Skeletal muscle satellite cell (primary cell): ENCODE measurements at regions not wholly inside any gene's neighbourhood (a gene's known extent, or its start where the extent isn't known, plus 50 kb on each side); places are given as distances from the start of the nearest gene placed in this dataset. TPM values are rescaled to one million over a fixed set of nuclear protein-coding genes. Genes with fewer than 3 reads are reported as not detected.

Source experiments
- H3K27me3 ChIP-seq: 2 replicates; pipeline ENCODE4 v1.7.0; 2013; ENCODE audit warnings: low read length; ENCODE audit not compliant: control insufficient read depth, insufficient read depth
- H3K36me3 ChIP-seq: 2 replicates; pipeline ENCODE4 v1.7.0; 2013; ENCODE audit warnings: mild to moderate bottlenecking, control low read depth, low read length; ENCODE audit not compliant: insufficient read depth
- H3K4me1 ChIP-seq: 2 replicates; pipeline ENCODE4 v1.7.0; 2013; ENCODE audit warnings: low read length; ENCODE audit not compliant: control insufficient read depth, insufficient read depth
- H3K4me2 ChIP-seq: 2 replicates; pipeline ENCODE4 v1.7.0; 2013; ENCODE audit warnings: mild to moderate bottlenecking, low read length
- H3K4me3 ChIP-seq: 2 replicates; pipeline ENCODE4 v1.7.0; 2013; ENCODE audit warnings: low read length
- H3K9ac ChIP-seq: 2 replicates; pipeline ENCODE4 v1.7.0; 2013; ENCODE audit warnings: mild to moderate bottlenecking, low read depth, low read length, moderate library complexity
- H3K9me3 ChIP-seq: replicated peaks from 2 replicates; pipeline ENCODE4 v1.7.0; 2013; ENCODE audit warnings: mild to moderate bottlenecking, control low read depth, low read length
- small RNA-seq: library from RNA; depleted of rRNA; stranded (forward); fragments of <200 nt; gene quantifications from one replicate; pipeline ENCODE3, GENCODE V24; 2012

DNA sequence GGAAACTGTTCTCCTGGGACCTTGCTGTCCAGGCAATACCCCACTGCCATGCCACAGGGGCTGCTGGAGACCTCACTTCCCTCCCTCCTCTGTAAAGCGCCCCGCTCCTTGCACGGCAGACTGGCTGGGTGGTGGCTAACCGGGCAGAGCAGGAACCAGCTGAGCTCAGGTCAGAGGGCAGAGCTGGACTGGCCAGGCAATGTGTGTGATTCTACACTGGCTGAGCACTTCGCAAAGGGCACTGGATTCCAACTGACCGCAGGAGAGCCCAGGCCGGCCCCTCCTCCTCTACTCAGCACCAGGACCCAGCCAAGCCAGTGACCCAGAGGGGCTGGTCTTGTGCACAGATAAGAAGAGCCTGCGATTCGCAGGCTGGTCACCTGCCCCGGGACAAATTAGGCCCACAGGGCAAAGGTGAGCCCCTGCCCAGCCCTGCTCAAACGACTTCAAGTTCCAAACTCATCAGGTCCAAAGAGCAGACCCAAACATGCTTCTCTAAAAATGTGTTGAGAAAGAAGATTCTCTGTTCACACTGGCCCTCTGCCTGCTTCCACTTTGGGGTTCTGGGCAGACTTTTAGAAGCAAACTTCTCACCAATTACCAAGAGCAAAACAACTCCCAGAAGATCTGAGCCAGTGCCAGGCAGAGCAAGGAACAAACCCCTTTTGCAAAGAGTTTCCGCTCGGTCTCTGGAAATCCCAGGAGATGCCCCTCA is 54.9 kb upstream of the DIO3 start:
- Histone ChIP-seq H3K27me3 (peaks cover 73% of the 10 kb centered on the region), H3K4me3 (no peak overlapping the region), H3K4me1 (no peaks in the 10 kb centered on the region), H3K9me3 (no peaks in the 10 kb centered on the region), H3K36me3 (no peaks in the 10 kb centered on the region), H3K4me2 (no peak overlapping the region), H3K9ac (no peak overlapping the region)

GRCh38 chr14:101506926-101507835 is 54.1 kb upstream of the DIO3 start:
- Histone ChIP-seq H3K9ac (no peak overlapping the region), H3K4me1 (no peaks in the 10 kb centered on the region), H3K36me3 (no peaks in the 10 kb centered on the region), H3K9me3 (no peaks in the 10 kb centered on the region), H3K4me2 (no peak overlapping the region), H3K27me3 (peaks cover 70% of the 10 kb centered on the region), H3K4me3 (no peak overlapping the region)

GRCh38 chr14:101507836-101508150 is 53.5 kb upstream of the DIO3 start:
- H3K4me1 ChIP-seq = no peaks in the 10 kb centered on the region
- no peak overlapping the region for H3K4me2 ChIP-seq
- no peak overlapping the region for H3K9ac ChIP-seq
- no peak overlapping the region for H3K4me3 ChIP-seq
- H3K9me3 ChIP-seq = no peaks in the 10 kb centered on the region
- peaks cover 69% of the 10 kb centered on the region for H3K27me3 ChIP-seq
- H3K36me3 ChIP-seq = no peaks in the 10 kb centered on the region

- no peaks in the 10 kb centered on the region for H3K4me1 ChIP-seq
- no peak overlapping the region for H3K4me2 ChIP-seq
- no peaks in the 10 kb centered on the region for H3K9me3 ChIP-seq
- no peak overlapping the region for H3K4me3 ChIP-seq
- no peaks in the 10 kb centered on the region for H3K36me3 ChIP-seq
- peaks cover 65% of the 10 kb centered on the region for H3K27me3 ChIP-seq
- no peak overlapping the region for H3K9ac ChIP-seq
These were observed 52.9 kb upstream of the DIO3 start for GRCh38 chr14:101508196-101508947.

GRCh38 chr14:101508948-101509729 is 52.2 kb upstream of the DIO3 start:
- H3K9me3 ChIP-seq = no peaks in the 10 kb centered on the region
- peaks cover 65% of the 10 kb centered on the region for H3K27me3 ChIP-seq
- no peak overlapping the region for H3K9ac ChIP-seq
- no peaks in the 10 kb centered on the region for H3K36me3 ChIP-seq
- no peak overlapping the region for H3K4me2 ChIP-seq
- H3K4me1 ChIP-seq = no peaks in the 10 kb centered on the region
- H3K4me3 ChIP-seq = no peak overlapping the region

DNA sequence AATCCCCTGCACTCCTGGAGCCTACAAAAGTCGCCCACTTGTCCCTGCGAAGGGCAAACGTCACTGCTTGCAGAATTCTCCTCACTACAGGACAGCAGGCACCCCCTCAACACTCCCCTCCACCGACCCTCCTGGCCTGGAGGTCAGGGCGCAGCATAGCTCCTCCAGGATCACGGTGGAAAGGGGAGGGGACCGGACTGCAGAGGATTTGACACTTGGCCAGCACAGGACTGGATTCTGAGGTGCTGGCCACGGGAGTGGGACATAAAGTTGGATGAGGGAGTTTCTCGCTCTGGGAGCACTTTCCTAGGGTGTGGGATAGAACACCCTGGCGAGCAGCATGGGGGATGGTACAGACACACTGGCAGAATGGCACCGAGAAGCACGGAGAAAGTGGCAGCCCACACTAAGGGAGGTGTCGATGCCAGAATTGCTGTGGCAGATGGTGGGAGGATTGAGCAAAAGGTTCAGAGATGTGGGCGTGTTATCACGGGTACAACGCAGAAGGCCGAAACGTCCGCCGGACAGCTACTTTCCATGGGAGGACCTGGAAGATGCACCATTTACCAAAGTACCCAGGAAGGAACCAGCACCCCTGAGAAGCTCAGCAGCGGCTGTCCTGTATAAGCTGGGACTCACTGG is 51.4 kb upstream of the DIO3 start:
- no peaks in the 10 kb centered on the region for H3K9me3 ChIP-seq
- no peak overlapping the region for H3K4me2 ChIP-seq
- no peaks in the 10 kb centered on the region for H3K36me3 ChIP-seq
- H3K9ac ChIP-seq = no peak overlapping the region
- H3K4me3 ChIP-seq = no peak overlapping the region
- peaks cover 60% of the 10 kb centered on the region for H3K27me3 ChIP-seq
- H3K4me1 ChIP-seq = no peaks in the 10 kb centered on the region

DNA sequence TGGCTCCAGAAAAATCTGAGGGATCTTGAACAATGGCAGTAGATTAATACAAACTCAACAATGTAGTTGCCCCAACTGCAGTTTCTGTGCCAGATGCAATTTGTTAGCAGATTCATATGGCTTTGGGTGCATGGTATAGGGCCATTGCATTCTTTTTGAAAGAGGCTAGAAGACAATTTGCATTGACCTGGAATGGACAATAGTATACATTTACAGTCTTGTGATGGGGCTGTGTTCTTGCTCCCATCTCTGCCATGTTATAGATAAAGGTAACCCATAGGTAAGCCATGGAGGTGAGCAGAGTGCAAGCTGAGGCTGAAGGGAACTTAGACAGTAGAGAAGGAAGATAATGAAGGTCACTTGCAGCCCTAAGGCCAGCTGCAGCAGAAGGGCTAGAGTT is 50.1 kb upstream of the DIO3 start:
- H3K27me3 ChIP-seq = peaks cover 49% of the 10 kb centered on the region
- H3K9ac ChIP-seq = no peak overlapping the region
- H3K9me3 ChIP-seq = no peaks in the 10 kb centered on the region
- H3K36me3 ChIP-seq = no peaks in the 10 kb centered on the region
- no peak overlapping the region for H3K4me2 ChIP-seq
- no peaks in the 10 kb centered on the region for H3K4me1 ChIP-seq
- no peak overlapping the region for H3K4me3 ChIP-seq

Small RNA genes lying in the stretch of these regions (small RNA-seq; reads per million reads assigned to genes)
- 10.3 reads per million, percentile 91 among the genes with 10 or more reads in this experiment for gene MIR1185-1
- 2.2 reads per million, percentile 68 among the genes with 10 or more reads in this experiment for gene MIR1185-2
- gene MIR1193 = not detected
- not detected for gene MIR1197
- gene MIR134 = 24.7 reads per million, percentile 94 among the genes with 10 or more reads in this experiment
- 111 reads per million, percentile 97 among the genes with 10 or more reads in this experiment for gene MIR154
- 7.3 reads per million, percentile 89 among the genes with 10 or more reads in this experiment for gene MIR299
- not detected for gene MIR300
- gene MIR323A = 14.9 reads per million, percentile 93 among the genes with 10 or more reads in this experiment
- 2.1 reads per million, percentile 67 among the genes with 10 or more reads in this experiment for gene MIR323B
- gene MIR329-1 = not detected
- not detected for gene MIR329-2
- 78.0 reads per million, percentile 97 among the genes with 10 or more reads in this experiment for gene MIR369
- 2.7 reads per million, percentile 74 among the genes with 10 or more reads in this experiment for gene MIR377
- gene MIR379 = 36.8 reads per million, percentile 95 among the genes with 10 or more reads in this experiment
- 7.6 reads per million, percentile 89 among the genes with 10 or more reads in this experiment for gene MIR380
- gene MIR381 = 84.1 reads per million, percentile 97 among the genes with 10 or more reads in this experiment
- gene MIR409 = 172 reads per million, percentile 97 among the genes with 10 or more reads in this experiment
- 639 reads per million, percentile 99 among the genes with 10 or more reads in this experiment for gene MIR411
- 3.0 reads per million, percentile 77 among the genes with 10 or more reads in this experiment for gene MIR412
- gene MIR485 = 3.7 reads per million, percentile 81 among the genes with 10 or more reads in this experiment
- 16.2 reads per million, percentile 93 among the genes with 10 or more reads in this experiment for gene MIR487A
- 18.8 reads per million, percentile 93 among the genes with 10 or more reads in this experiment for gene MIR487B
- gene MIR494 = 111 reads per million, percentile 97 among the genes with 10 or more reads in this experiment
- gene MIR495 = 8.0 reads per million, percentile 89 among the genes with 10 or more reads in this experiment
- 6.9 reads per million, percentile 88 among the genes with 10 or more reads in this experiment for gene MIR496
- gene MIR539 = 0.98 reads per million, percentile 29 among the genes with 10 or more reads in this experiment
- 0.35 reads per million for gene MIR541
- gene MIR543 = 70.5 reads per million, percentile 96 among the genes with 10 or more reads in this experiment
- gene MIR544A = not detected
- gene MIR654 = 14.0 reads per million, percentile 92 among the genes with 10 or more reads in this experiment
- gene MIR655 = 3.8 reads per million, percentile 82 among the genes with 10 or more reads in this experiment
- gene MIR656 = 1.2 reads per million, percentile 41 among the genes with 10 or more reads in this experiment
- 0.98 reads per million, percentile 29 among the genes with 10 or more reads in this experiment for gene MIR668
- gene MIR758 = 9.2 reads per million, percentile 90 among the genes with 10 or more reads in this experiment
- 180 reads per million, percentile 98 among the genes with 10 or more reads in this experiment for gene MIR889
- gene RF00012 = not detected
- not detected for gene RF00181
- 39.7 reads per million, percentile 95 among the genes with 10 or more reads in this experiment for gene SNORD114-10
- 595 reads per million, percentile 99 among the genes with 10 or more reads in this experiment for gene SNORD114-11
- gene SNORD114-12 = 146 reads per million, percentile 97 among the genes with 10 or more reads in this experiment
- 27.6 reads per million, percentile 95 among the genes with 10 or more reads in this experiment for gene SNORD114-13
- gene SNORD114-14 = 46.9 reads per million, percentile 96 among the genes with 10 or more reads in this experiment
- gene SNORD114-15 = 117 reads per million, percentile 97 among the genes with 10 or more reads in this experiment
- gene SNORD114-16 = not detected
- 1,006 reads per million, percentile 99 among the genes with 10 or more reads in this experiment for gene SNORD114-17
- gene SNORD114-18 = 2.2 reads per million, percentile 69 among the genes with 10 or more reads in this experiment
- gene SNORD114-19 = 1.5 reads per million, percentile 54 among the genes with 10 or more reads in this experiment
- 181 reads per million, percentile 98 among the genes with 10 or more reads in this experiment for gene SNORD114-20
- 247 reads per million, percentile 98 among the genes with 10 or more reads in this experiment for gene SNORD114-21
- 3,698 reads per million, percentile 100 among the genes with 10 or more reads in this experiment for gene SNORD114-22
- 494 reads per million, percentile 98 among the genes with 10 or more reads in this experiment for gene SNORD114-23
- gene SNORD114-24 = 235 reads per million, percentile 98 among the genes with 10 or more reads in this experiment
- 190 reads per million, percentile 98 among the genes with 10 or more reads in this experiment for gene SNORD114-25
- gene SNORD114-26 = not detected
- not detected for gene SNORD114-27
- 35.9 reads per million, percentile 95 among the genes with 10 or more reads in this experiment for gene SNORD114-28
- 0.42 reads per million for gene SNORD114-29
- not detected for gene SNORD114-30
- not detected for gene SNORD114-31
- 2.9 reads per million, percentile 76 among the genes with 10 or more reads in this experiment for gene SNORD114-5
- gene SNORD114-6 = 0.98 reads per million, percentile 29 among the genes with 10 or more reads in this experiment
- not detected for gene SNORD114-7
- 566 reads per million, percentile 98 among the genes with 10 or more reads in this experiment for gene SNORD114-9
